ENCODE measurements at regions not wholly inside any gene's neighbourhood (a gene's known extent, or its start where the extent isn't known, plus 50 kb on each side); places are given as distances from the start of the nearest gene placed in this dataset.

DNA sequence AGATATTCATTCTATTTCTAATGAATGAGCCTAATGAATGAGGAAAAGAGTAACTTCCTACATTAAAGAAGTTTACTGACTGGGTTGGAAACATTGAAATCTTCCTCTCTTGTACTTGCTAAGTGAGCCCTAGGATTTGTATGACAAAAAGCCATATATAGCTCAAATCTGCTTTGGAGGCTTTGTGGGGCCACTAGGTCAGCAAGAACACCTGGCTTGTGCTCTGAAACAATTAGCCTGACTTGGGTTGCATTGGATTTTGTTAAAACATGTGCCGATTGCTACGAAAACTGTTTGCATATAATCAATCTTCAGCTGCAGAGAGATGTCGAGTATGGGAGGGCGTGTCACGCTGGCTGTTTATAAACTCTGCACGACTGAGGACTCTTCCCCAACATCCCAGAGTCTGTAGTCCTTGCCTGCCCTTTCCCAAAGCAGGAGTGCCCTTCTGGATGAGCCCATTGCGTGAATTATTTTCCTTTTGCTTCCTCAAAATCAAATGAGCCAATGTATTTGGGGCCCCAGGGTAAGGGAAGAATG is 684.8 kb downstream of the DHX35 start:
- DNase-seq (no peak), ATAC-seq (no peak)
- intact Hi-C loops (cut with DNase I, micrococcal nuclease): no loop called here
- Histone ChIP-seq H3K4me1 (ENCODE audit: low read depth) (no peaks in the 10 kb centered on the region), H3K4me3 (no peak overlapping the region), H3K9me3 (no peaks in the 10 kb centered on the region), H3K36me3 (ENCODE audit: low read depth) (no peaks in the 10 kb centered on the region)
- no peak for TF ChIP-seq CTCF (IDR thresholded peaks at IDR 0.05)

DNA sequence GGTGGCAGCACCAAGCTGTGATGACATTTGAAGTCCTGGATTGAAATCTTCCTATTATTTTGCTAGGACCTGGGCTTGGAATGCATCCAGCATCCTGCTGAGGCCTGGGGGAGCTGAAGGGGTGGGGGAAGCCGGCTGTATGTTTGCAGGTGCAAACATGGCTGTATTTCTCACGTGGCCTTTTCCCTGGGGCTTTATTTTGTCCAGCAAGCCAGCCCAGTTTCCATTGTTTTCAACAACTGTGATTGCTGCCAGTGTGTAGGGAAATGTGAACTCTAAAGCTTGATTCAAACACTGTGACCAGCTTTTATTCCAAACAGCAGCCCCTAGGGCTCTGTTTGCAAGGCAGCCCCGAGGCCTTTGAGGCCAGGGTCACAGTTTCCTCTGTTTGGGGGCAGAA is 683.0 kb downstream of the DHX35 start:
- no peak for ATAC-seq
- DNase-seq: no peak
- no peak overlapping the region for H3K4me3 ChIP-seq
- no peaks in the 10 kb centered on the region for H3K4me1 ChIP-seq (ENCODE audit: low read depth)
- TF ChIP-seq CTCF (IDR thresholded peaks at IDR 0.05): no peak
- no peaks in the 10 kb centered on the region for H3K9me3 ChIP-seq
- intact Hi-C loops (cut with DNase I, micrococcal nuclease): no loop called here
- no peaks in the 10 kb centered on the region for H3K36me3 ChIP-seq (ENCODE audit: low read depth)

DNA sequence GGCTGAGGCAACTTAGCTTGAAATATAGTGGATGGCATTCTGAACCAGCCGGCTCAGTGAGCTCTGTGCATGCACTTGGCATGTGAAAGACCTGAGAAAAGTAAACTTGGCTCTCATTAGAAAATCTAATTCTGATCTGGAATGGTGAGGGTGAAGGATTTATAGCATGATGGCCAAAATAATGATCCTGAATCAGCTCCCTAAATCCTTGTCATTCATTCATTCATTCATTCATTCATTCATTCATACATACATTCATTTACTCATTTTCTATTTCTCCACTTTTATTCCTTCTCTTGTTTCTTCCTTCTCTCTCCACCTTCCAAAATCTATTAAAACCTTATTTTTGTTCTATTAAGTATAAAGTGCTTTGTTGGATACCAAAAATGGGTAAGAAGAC is 681.1 kb downstream of the DHX35 start:
- no peak for TF ChIP-seq CTCF (IDR thresholded peaks at IDR 0.05)
- Histone ChIP-seq H3K4me1 (ENCODE audit: low read depth) (no peaks in the 10 kb centered on the region), H3K4me3 (no peak overlapping the region), H3K36me3 (ENCODE audit: low read depth) (no peaks in the 10 kb centered on the region), H3K9me3 (no peaks in the 10 kb centered on the region)
- DNase-seq (no peak), ATAC-seq (no peak)
- intact Hi-C loops (cut with DNase I, micrococcal nuclease): no loop called here

DNA sequence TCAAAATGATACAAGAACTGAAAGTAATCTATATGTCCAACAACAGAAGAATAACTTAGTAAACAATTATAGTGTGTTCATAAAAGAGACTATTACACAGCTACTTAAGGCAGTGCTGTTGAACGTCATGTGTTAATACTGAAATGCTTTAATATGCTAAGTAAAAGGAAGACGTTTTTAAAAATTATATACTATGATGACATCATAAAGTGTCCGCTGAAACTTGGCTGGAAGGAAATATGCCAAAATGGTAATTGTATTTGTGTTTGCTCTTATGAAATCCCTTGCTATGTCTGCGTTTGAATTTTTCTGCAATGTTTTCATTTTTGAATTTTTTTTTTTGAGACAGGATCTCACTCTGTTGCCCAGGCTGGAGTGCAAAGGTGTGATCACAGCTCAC is 679.3 kb downstream of the DHX35 start:
- Histone ChIP-seq H3K36me3 (ENCODE audit: low read depth) (no peaks in the 10 kb centered on the region), H3K4me3 (no peak overlapping the region), H3K4me1 (ENCODE audit: low read depth) (no peaks in the 10 kb centered on the region), H3K9me3 (no peaks in the 10 kb centered on the region)
- DNase-seq (no peak), ATAC-seq (no peak)
- intact Hi-C loops (cut with DNase I, micrococcal nuclease): no loop called here
- TF ChIP-seq CTCF (IDR thresholded peaks at IDR 0.05): no peak

- no peak for DNase-seq
- Histone ChIP-seq H3K9me3 (no peaks in the 10 kb centered on the region), H3K36me3 (ENCODE audit: low read depth) (no peaks in the 10 kb centered on the region), H3K4me1 (ENCODE audit: low read depth) (no peaks in the 10 kb centered on the region), H3K4me3 (no peak overlapping the region)
- intact Hi-C loops (cut with DNase I, micrococcal nuclease): no loop called here
- no peak for ATAC-seq
- TF ChIP-seq CTCF (IDR thresholded peaks at IDR 0.05): no peak
These were observed 678.0 kb downstream of the DHX35 start for GRCh38 chr20:39640147-39640546.

GRCh38 chr20:39638731-39639130 is 676.6 kb downstream of the DHX35 start:
- no peak overlapping the region for H3K4me3 ChIP-seq
- no peaks in the 10 kb centered on the region for H3K36me3 ChIP-seq (ENCODE audit: low read depth)
- H3K9me3 ChIP-seq: no peaks in the 10 kb centered on the region
- DNase-seq (no peak), ATAC-seq (no peak)
- no peaks in the 10 kb centered on the region for H3K4me1 ChIP-seq (ENCODE audit: low read depth)
- no peak for TF ChIP-seq CTCF (IDR thresholded peaks at IDR 0.05)
- intact Hi-C loops (cut with DNase I, micrococcal nuclease): no loop called here
